PC-3 (cell line): ENCODE measurements at regions not wholly inside any gene's neighbourhood (a gene's known extent, or its start where the extent isn't known, plus 50 kb on each side); places are given as distances from the start of the nearest gene placed in this dataset.

Experiments used
- EZH2 ChIP-seq: fragments of 300-600 bp; sonication (generic); IDR thresholded peaks from one replicate; pipeline ENCODE4 v1.6.1; 2017; ENCODE audit warnings: antibody characterized with exemption, mild to moderate bottlenecking, low read length; ENCODE audit not compliant: unreplicated experiment
- TF ChIP-seq, protein P1 (sequence below): fragments of 300-600 bp; sonication (generic); conservative IDR thresholded peaks from 2 replicates; pipeline ENCODE4 v1.5.1; 2017; ENCODE audit warnings: antibody characterized with exemption, low read depth, mild to moderate bottlenecking, low read length

DNA sequence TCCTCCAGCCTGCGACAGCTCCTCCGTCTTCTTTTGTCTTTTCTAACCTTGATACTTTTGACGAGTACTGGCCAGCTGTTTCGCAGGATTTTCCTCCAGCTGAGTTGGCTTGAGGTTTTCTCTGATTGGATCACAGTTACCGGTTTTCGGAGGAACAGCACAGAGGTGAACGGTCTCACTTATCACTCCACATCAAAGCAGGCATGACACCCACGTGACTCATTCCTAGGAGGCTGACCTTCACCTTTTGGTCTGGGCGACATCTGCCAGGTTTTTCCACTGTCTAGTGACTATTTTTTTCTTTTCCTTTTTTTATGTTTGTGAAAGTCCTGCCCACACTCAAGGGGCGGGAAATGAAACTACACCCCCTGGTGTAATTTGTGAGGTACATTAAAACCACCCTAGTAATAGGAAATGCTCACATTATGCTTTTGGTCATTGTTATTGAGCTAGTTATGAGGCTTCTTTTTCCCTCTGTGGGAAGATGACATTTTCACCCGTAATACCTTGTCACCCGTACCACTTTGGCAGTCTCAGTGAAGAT, 319.2 kb downstream of the GADD45G start:
- no peak for TF ChIP-seq EZH2
- TF ChIP-seq, protein P1, sequence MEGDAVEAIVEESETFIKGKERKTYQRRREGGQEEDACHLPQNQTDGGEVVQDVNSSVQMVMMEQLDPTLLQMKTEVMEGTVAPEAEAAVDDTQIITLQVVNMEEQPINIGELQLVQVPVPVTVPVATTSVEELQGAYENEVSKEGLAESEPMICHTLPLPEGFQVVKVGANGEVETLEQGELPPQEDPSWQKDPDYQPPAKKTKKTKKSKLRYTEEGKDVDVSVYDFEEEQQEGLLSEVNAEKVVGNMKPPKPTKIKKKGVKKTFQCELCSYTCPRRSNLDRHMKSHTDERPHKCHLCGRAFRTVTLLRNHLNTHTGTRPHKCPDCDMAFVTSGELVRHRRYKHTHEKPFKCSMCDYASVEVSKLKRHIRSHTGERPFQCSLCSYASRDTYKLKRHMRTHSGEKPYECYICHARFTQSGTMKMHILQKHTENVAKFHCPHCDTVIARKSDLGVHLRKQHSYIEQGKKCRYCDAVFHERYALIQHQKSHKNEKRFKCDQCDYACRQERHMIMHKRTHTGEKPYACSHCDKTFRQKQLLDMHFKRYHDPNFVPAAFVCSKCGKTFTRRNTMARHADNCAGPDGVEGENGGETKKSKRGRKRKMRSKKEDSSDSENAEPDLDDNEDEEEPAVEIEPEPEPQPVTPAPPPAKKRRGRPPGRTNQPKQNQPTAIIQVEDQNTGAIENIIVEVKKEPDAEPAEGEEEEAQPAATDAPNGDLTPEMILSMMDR: no peak
